Tibial nerve (tissue), 4 donors: ENCODE measurements at regions not wholly inside any gene's neighbourhood (a gene's known extent, or its start where the extent isn't known, plus 50 kb on each side); places are given as distances from the start of the nearest gene placed in this dataset.

Source experiments
- EP300 ChIP-seq, 2 donors: sonication (generic); formaldehyde crosslinking; IDR thresholded peaks; one replicate each; pipeline ENCODE4 v1.6.1; 2017; ENCODE audit warnings: antibody characterized with exemption in 2 of 2, mild to moderate bottlenecking in 1 of 2
- POLR2A ChIP-seq, 2 donors: fragments of 450-650 bp; IDR thresholded peaks; one replicate each; pipeline ENCODE4 v1.6.1; 2017; ENCODE audit warnings: antibody characterized with exemption in 2 of 2, mild to moderate bottlenecking in 2 of 2, moderate library complexity in 2 of 2
- TF ChIP-seq, protein P1 (sequence below), 5 experiments: fragments of 200-600 bp in 3 of 5; fragments of 450-650 bp in 2 of 5; sonication (generic) in 3 of 5; IDR thresholded peaks; one replicate each; pipeline ENCODE4 v1.5.1; 2016 to 2019; ENCODE audit warnings: antibody characterized with exemption in 5 of 5, mild to moderate bottlenecking in 3 of 5, moderate library complexity in 2 of 5

DNA sequence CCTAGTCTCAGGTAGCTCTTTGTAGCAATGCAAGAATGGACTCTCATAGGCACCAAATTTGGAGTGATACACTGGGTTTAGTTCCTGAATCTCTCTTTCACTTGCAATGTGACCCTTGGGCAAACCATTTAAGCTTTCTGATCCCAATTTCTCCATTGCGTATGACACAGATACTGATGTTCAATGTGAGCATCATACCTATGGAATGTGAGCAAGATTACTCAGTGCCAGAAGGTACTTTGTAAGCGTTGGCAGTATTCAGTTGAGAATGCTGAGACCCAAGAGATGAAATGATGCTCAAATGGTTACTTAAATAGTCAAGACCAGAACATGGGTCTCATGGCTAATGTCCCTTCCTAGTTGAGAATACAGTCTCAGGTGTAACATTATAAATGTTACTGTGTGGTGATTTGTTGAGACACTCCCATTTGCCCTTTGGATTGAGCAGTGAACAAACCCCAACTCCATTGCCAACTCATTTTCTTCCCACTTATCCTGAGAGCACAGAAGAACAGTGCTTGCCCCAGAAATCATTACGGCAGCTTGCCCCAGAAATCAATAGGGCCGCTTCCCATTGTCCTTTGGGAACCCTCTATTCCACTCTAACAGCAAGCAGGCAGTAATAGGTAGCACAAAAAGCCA, 134.1 kb downstream of the SOX9 start:
- TF ChIP-seq POLR2A (IDR thresholded peaks at IDR 0.05) (no peak), EP300 (IDR thresholded peaks at IDR 0.05) (no peak)
- TF ChIP-seq, protein P1, sequence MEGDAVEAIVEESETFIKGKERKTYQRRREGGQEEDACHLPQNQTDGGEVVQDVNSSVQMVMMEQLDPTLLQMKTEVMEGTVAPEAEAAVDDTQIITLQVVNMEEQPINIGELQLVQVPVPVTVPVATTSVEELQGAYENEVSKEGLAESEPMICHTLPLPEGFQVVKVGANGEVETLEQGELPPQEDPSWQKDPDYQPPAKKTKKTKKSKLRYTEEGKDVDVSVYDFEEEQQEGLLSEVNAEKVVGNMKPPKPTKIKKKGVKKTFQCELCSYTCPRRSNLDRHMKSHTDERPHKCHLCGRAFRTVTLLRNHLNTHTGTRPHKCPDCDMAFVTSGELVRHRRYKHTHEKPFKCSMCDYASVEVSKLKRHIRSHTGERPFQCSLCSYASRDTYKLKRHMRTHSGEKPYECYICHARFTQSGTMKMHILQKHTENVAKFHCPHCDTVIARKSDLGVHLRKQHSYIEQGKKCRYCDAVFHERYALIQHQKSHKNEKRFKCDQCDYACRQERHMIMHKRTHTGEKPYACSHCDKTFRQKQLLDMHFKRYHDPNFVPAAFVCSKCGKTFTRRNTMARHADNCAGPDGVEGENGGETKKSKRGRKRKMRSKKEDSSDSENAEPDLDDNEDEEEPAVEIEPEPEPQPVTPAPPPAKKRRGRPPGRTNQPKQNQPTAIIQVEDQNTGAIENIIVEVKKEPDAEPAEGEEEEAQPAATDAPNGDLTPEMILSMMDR (IDR thresholded peaks at IDR 0.05): no peak
